Activated T-cell treated with anti-CD3 and anti-CD28 coated beads for 48 hours (primary cell): ENCODE measurements at regions not wholly inside any gene's neighbourhood (a gene's known extent, or its start where the extent isn't known, plus 50 kb on each side); places are given as distances from the start of the nearest gene placed in this dataset.
A peak's percentile ranks its signal among the peaks of the same experiment; 100 is the strongest.

Source experiments
- DNase-seq: peaks from one replicate; pipeline ENCODE4 v3.0.0-alpha.2; 2020; ENCODE audit warnings: low read depth

GRCh38 chr1:221072214-221072613, 193.0 kb downstream of the HLX start:
- no peak for DNase-seq

GRCh38 chr1:221074332-221074731, 195.1 kb downstream of the HLX start:
- no peak for DNase-seq

- DNase-seq = no peak
Measured at GRCh38 chr1:221075911-221076310, 196.7 kb downstream of the HLX start.

- DNase-seq = no peak
Measured at GRCh38 chr1:221076391-221076811, 197.2 kb downstream of the HLX start.

GRCh38 chr1:221078260-221078965, 199.2 kb downstream of the HLX start:
- no peak for DNase-seq

GRCh38 chr1:221083902-221084301, 204.7 kb downstream of the HLX start:
- DNase-seq = no peak

GRCh38 chr1:221084681-221085080, 205.4 kb downstream of the HLX start:
- no peak for DNase-seq

GRCh38 chr1:221085701-221086375, 206.6 kb downstream of the HLX start:
- no peak for DNase-seq

- no peak for DNase-seq
Measured at GRCh38 chr1:221087919-221088318, 208.7 kb downstream of the HLX start.

GRCh38 chr1:221089273-221089672, 210.0 kb downstream of the HLX start:
- DNase-seq = no peak

- no peak for DNase-seq
Measured at GRCh38 chr1:221089803-221090202, 210.6 kb downstream of the HLX start.

GRCh38 chr1:221093903-221094791, 214.9 kb downstream of the HLX start:
- DNase-seq = no peak

- no peak for DNase-seq
Measured at GRCh38 chr1:221097479-221098281, 218.4 kb downstream of the HLX start.

GRCh38 chr1:221098471-221099405, 219.5 kb downstream of the HLX start:
- DNase-seq = no peak

- peak; percentile 9 for DNase-seq
Measured at GRCh38 chr1:221099747-221100595, 220.7 kb downstream of the HLX start.

GRCh38 chr1:221100611-221101010, 221.4 kb downstream of the HLX start:
- DNase-seq = no peak

GRCh38 chr1:221101807-221102605, 222.8 kb downstream of the HLX start:
- no peak for DNase-seq

GRCh38 chr1:221104596-221104995, 225.4 kb downstream of the HLX start:
- DNase-seq = no peak

GRCh38 chr1:221105578-221105977, 226.3 kb downstream of the HLX start:
- DNase-seq = no peak
